ELR (cell line): ENCODE measurements at regions not wholly inside any gene's neighbourhood (a gene's known extent, or its start where the extent isn't known, plus 50 kb on each side); places are given as distances from the start of the nearest gene placed in this dataset.
"Not testable (repeated sequence)": the region's sequence is repeated elsewhere in the genome, so short reads cannot be mapped to it uniquely, and the experiment has no call there.

Experiments
- DNase-seq: peaks from one replicate; pipeline ENCODE4 v3.0.0-alpha.2; 2015; ENCODE audit warnings: low read depth

DNA sequence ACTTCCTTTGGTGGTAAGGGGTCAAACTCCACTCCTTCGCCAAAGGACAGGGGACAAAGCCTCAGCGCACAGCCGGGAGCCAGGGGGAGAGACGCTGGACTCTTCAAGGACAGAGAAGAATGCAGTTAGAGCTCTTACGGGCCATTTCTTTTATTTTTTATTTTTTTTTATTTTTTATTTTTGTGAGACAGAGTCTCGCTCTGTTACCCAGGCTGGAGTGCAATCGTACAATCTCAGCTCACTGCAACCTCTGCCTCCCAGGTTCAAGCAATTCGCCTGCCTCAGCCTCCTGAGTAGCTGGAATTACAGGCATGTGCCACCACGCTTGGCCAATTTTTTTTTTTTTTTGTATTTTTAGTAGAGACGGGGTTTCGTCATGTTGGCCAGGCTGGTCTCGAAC lies 93.2 kb upstream of the RPH3AL start, which contains the start of gene RFLNB:
Gene RFLNB, minus strand, starts transcription at position 101 of the 400 bp plus-strand sequence.
- not testable (repeated sequence) for DNase-seq

GRCh38 chr17:444879-445454 lies 92.4 kb upstream of the RPH3AL start:
- no peak for DNase-seq

GRCh38 chr17:443109-443508 lies 90.5 kb upstream of the RPH3AL start:
- no peak for DNase-seq

GRCh38 chr17:441155-441950 lies 88.7 kb upstream of the RPH3AL start:
- no peak for DNase-seq

GRCh38 chr17:438191-438590 lies 85.6 kb upstream of the RPH3AL start:
- DNase-seq: no peak

GRCh38 chr17:437545-437944 lies 84.9 kb upstream of the RPH3AL start:
- no peak for DNase-seq

GRCh38 chr17:436571-436970 lies 84.0 kb upstream of the RPH3AL start:
- DNase-seq: no peak

GRCh38 chr17:432471-432870 lies 79.9 kb upstream of the RPH3AL start:
- peak; percentile 16 for DNase-seq

DNA sequence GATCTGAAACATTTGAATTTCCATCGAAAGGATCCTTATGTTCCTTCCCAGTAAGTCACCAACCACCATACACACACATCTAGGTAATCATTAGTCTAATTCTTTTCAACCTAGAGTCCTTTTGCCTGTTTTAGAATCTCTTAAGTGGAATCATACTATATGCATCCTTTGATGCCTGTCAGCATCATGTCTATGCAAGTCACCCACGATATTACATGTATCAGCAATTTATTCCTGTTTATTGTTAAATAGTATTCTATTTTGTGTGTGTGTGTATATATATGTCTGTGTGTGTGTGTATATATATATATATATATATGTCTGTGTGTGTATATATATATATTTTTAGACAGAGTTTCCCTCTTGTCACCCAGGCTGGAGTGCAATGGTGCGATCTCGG lies 78.9 kb upstream of the RPH3AL start:
- DNase-seq: no peak

DNA sequence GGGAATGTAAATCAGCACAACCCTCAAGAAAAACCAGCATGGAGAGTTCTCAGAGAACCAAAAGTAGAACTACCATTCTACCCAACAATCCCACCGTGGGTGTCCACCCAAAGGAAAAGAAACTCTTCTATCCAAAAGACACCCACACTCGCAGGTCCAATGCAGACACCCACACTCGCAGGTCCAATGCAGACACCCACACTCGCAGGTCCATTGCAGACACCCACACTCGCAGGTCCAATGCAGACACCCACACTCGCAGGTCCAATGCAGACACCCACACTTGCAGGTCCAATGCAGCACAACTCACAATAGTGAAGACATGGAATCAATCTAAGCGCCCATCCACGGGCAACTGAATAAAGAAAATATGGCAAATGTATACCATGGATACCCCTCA lies 77.0 kb upstream of the RPH3AL start:
- DNase-seq: no peak

DNA sequence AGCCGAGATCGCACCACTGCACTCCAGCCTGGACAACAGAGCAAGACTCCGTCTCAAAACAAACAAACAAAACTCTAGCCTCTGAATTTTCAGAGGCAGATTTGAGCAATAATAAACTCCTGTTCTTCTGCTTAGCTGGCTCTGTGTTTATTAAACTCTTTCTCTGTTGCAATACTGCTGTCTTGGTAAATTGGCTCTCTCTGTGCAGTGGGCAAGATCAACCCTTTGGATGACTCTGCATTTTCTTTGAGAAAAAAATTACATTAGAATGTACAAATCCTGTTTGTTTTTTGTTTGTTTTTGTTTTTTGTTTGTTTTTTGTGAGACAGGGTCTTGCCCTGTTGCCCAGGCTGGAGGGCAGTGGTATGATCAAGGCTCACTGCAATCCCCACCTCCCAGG lies 75.8 kb upstream of the RPH3AL start:
- no peak for DNase-seq

DNA sequence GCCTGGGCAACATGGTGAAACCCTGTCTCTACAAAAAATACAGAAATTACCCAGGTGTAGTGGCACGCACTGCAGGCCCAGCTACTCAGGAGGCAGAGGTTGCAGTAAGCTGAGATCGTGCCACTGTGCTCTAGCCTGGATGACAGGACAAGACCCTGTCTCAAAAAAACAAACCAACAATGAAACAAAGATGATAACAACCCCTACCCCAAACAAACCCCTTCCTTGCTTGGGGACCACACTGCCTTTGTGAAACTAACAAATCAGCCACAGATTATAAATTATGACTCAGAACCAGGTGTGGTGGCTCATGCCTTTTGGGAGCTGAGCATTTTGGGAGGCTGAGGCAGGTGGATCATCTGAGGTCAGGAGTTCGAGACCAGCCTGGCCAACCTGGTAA lies 75.3 kb upstream of the RPH3AL start:
- DNase-seq: no peak

DNA sequence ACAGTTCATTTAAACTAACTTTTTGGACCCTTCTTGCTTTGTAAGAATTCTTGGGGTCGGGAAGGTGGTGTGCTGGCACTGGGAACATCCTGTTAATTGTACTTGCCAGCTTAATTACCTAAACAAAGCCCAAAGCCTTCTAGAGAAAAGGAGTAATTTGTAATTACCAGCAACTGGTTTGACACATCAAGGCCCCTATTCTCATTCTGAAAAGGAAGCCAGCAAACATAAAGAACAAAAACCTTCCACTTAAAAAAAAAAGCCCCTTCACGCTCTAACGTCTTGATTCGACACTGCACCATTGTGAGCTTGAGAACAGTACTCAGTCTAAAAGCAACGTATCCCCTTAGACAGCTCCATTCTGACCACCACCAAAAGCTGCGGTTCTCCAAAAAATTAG lies 74.7 kb upstream of the RPH3AL start:
- DNase-seq: no peak

GRCh38 chr17:422196-422930 lies 69.8 kb upstream of the RPH3AL start:
- DNase-seq: no peak

GRCh38 chr17:420479-421175 lies 68.0 kb upstream of the RPH3AL start:
- DNase-seq: no peak

GRCh38 chr17:419073-419735 lies 66.6 kb upstream of the RPH3AL start:
- no peak for DNase-seq

DNA sequence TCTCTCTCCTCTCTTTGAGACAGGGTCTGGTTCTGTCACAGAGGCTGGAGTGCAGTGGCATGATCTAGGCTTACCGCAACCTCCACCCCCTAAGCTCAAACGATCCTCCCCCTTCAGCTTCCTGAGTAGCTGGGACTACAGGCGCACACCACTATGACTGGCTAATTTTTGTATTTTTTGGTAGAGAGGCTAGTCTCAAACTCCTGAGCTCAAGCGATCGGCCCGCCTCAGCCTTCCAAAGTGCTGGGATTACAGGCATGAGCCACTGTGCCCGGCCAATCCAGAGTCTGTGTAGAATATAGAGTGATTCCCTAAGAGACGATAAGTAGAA lies 65.8 kb upstream of the RPH3AL start:
- no peak for DNase-seq

GRCh38 chr17:417691-418420 lies 65.2 kb upstream of the RPH3AL start:
- no peak for DNase-seq

- DNase-seq: no peak
Observed at GRCh38 chr17:416293-417206, 63.9 kb upstream of the RPH3AL start.

- no peak for DNase-seq
Observed at GRCh38 chr17:413706-414380, 61.2 kb upstream of the RPH3AL start.
